ENCODE measurements at regions not wholly inside any gene's neighbourhood (a gene's known extent, or its start where the extent isn't known, plus 50 kb on each side); places are given as distances from the start of the nearest gene placed in this dataset.

GRCh38 chr19:32255536-32256295, 89.7 kb upstream of the ZNF507 start:
- H3K9ac ChIP-seq (ENCODE audit: low read depth, low read length), result no peak overlapping the region
- no peaks in the 10 kb centered on the region for H3K27me3 ChIP-seq (ENCODE audit: insufficient read depth, low read length)
- H3K4me3 ChIP-seq (ENCODE audit: low read length), result no peak overlapping the region
- WGBS, result 91% methylated on average over 8 of the region's 8 CpGs
- H3K9me3 ChIP-seq (ENCODE audit: insufficient read depth, low read depth, low read length), result no peaks in the 10 kb centered on the region
- no peaks in the 10 kb centered on the region for H3K36me3 ChIP-seq (ENCODE audit: insufficient read depth, low read length)
- no peaks in the 10 kb centered on the region for H3K4me1 ChIP-seq (ENCODE audit: insufficient read depth, low read length)
- H3K27ac ChIP-seq (ENCODE audit: low read depth, low read length), result no peak overlapping the region

DNA sequence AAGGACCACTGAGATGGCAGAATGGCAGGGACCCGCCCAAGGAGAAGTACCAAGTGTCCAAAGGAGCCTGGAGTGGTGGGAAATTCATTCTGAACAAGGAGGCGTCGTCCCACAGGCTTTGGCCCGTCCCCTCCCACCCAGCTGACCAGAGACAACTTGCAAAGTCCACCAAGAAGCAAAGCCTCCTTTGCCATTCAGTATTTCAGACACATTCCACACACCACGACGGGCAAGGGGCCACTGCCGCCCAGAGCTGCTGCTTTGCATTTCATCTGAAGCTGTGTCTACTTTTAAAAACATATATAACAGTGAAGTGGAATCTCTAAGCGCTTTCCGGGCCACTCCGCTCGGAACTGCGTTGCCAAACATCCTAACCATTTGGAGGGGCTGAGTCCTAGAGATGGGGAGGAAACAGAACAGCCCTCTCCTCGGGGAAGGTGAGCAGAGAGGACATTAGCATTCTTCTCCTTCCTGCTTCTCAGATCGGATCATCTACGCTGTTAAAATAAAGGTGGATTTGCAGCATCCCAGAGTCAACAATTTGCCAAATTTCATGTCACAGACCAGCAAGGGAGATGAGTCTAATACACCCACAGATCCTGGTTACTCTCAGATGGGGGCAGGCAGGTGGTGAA, 89.0 kb upstream of the ZNF507 start:
- no peaks in the 10 kb centered on the region for H3K4me1 ChIP-seq (ENCODE audit: insufficient read depth, low read length)
- no peak overlapping the region for H3K4me3 ChIP-seq (ENCODE audit: low read length)
- no peaks in the 10 kb centered on the region for H3K27me3 ChIP-seq (ENCODE audit: insufficient read depth, low read length)
- no peaks in the 10 kb centered on the region for H3K9me3 ChIP-seq (ENCODE audit: insufficient read depth, low read depth, low read length)
- 82% methylated on average over 15 of the region's 15 CpGs for WGBS
- H3K9ac ChIP-seq (ENCODE audit: low read depth, low read length), result no peak overlapping the region
- no peak overlapping the region for H3K27ac ChIP-seq (ENCODE audit: low read depth, low read length)
- no peaks in the 10 kb centered on the region for H3K36me3 ChIP-seq (ENCODE audit: insufficient read depth, low read length)

- no peak overlapping the region for H3K4me3 ChIP-seq (ENCODE audit: low read length)
- no peaks in the 10 kb centered on the region for H3K4me1 ChIP-seq (ENCODE audit: insufficient read depth, low read length)
- no peaks in the 10 kb centered on the region for H3K9me3 ChIP-seq (ENCODE audit: insufficient read depth, low read depth, low read length)
- 84% methylated on average over 12 of the region's 12 CpGs for WGBS
- H3K9ac ChIP-seq (ENCODE audit: low read depth, low read length), result no peak overlapping the region
- no peak overlapping the region for H3K27ac ChIP-seq (ENCODE audit: low read depth, low read length)
- no peaks in the 10 kb centered on the region for H3K36me3 ChIP-seq (ENCODE audit: insufficient read depth, low read length)
- no peaks in the 10 kb centered on the region for H3K27me3 ChIP-seq (ENCODE audit: insufficient read depth, low read length)
Observed at GRCh38 chr19:32257326-32258073, 87.9 kb upstream of the ZNF507 start.

DNA sequence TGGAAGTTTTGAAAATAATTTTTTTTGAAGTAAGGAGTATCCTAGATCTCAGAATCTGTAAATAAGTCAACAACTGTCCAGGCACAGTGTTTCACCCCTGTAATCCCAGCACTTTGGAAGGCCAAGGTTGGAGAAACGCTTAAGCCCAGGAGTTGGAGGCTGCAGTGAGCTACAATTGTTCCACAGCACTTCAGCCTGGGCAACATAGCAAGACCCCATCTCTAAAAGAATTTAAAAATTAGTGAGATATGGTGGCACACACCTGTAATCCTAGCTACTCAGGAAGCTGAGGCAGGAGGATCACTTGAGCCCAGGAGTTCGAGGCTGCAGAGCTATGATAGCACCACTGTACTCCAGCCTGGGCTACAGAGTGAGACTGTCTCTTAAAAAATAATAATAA, 87.2 kb upstream of the ZNF507 start:
- Histone ChIP-seq H3K4me1 (ENCODE audit: insufficient read depth, low read length) (no peaks in the 10 kb centered on the region; the same call in 1 of the 2 replicates), H3K9ac (ENCODE audit: low read depth, low read length) (no peak overlapping the region), H3K4me3 (ENCODE audit: low read length) (no peak overlapping the region), H3K27me3 (ENCODE audit: insufficient read depth, low read length) (no peaks in the 10 kb centered on the region), H3K9me3 (ENCODE audit: insufficient read depth, low read depth, low read length) (no peaks in the 10 kb centered on the region), H3K36me3 (ENCODE audit: insufficient read depth, low read length) (no peaks in the 10 kb centered on the region), H3K27ac (ENCODE audit: low read depth, low read length) (no peak overlapping the region)
- 94% methylated on average over 2 of the region's 2 CpGs for WGBS

DNA sequence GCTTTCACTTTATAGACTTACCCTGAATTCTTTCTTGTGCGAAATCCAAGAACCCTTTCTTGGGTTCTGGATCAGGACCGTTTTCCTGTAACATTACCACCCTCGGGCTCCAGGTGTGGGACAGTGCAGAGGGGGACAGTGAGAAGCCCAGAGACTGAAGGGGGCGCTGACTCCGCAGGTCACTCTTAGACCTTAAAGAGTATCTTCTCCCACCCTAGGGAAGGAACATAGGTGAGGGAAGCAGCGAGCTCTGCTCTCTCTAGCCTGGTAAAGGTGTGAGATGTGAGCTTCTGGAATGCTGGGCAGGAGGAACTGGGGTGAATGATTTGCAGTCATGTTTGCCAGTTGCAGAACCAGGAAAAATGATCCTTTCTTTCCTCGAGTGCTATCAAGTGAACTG, 80.8 kb upstream of the ZNF507 start:
- no peaks in the 10 kb centered on the region for H3K9me3 ChIP-seq (ENCODE audit: insufficient read depth, low read depth, low read length)
- H3K4me3 ChIP-seq (ENCODE audit: low read length), result no peak overlapping the region
- peaks cover 7% of the 10 kb centered on the region for H3K4me1 ChIP-seq (ENCODE audit: insufficient read depth, low read length)
- 88% methylated on average over 5 of the region's 7 CpGs for WGBS
- H3K27ac ChIP-seq (ENCODE audit: low read depth, low read length), result no peak overlapping the region
- H3K36me3 ChIP-seq (ENCODE audit: insufficient read depth, low read length), result no peaks in the 10 kb centered on the region
- no peak overlapping the region for H3K9ac ChIP-seq (ENCODE audit: low read depth, low read length)
- no peaks in the 10 kb centered on the region for H3K27me3 ChIP-seq (ENCODE audit: insufficient read depth, low read length)

DNA sequence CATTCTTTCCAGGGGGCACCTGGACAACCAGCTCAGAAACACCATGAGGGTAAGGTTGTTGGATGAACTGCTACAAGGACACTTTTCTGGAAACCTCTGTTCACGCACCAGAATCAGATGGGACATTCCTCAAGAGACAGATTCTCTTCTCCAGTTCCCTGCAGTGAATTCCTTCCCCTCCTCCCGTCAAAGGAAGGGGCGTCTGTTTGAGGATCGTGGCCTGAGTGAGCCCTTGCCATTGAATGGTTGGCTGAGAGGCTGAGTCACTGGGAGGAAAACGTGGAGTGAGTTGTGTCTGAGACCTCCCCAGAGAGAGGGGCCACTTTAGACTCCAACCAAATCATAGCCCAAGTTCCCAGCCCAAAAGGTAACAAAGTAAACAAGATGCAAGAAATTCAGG, 79.4 kb upstream of the ZNF507 start:
- H3K4me1 ChIP-seq (ENCODE audit: insufficient read depth, low read length), result peaks cover 7% of the 10 kb centered on the region
- H3K27ac ChIP-seq (ENCODE audit: low read depth, low read length), result no peak overlapping the region
- no peaks in the 10 kb centered on the region for H3K9me3 ChIP-seq (ENCODE audit: insufficient read depth, low read depth, low read length)
- no peaks in the 10 kb centered on the region for H3K27me3 ChIP-seq (ENCODE audit: insufficient read depth, low read length)
- H3K9ac ChIP-seq (ENCODE audit: low read depth, low read length), result no peak overlapping the region
- no peaks in the 10 kb centered on the region for H3K36me3 ChIP-seq (ENCODE audit: insufficient read depth, low read length)
- 63% methylated on average over 3 of the region's 5 CpGs for WGBS
- no peak overlapping the region for H3K4me3 ChIP-seq (ENCODE audit: low read length)

- no peak overlapping the region for H3K27ac ChIP-seq (ENCODE audit: low read depth, low read length)
- WGBS, result 84% methylated on average over 5 of the region's 5 CpGs
- H3K4me1 ChIP-seq (ENCODE audit: insufficient read depth, low read length), result peaks cover 7% of the 10 kb centered on the region
- H3K9ac ChIP-seq (ENCODE audit: low read depth, low read length), result no peak overlapping the region
- no peaks in the 10 kb centered on the region for H3K27me3 ChIP-seq (ENCODE audit: insufficient read depth, low read length)
- H3K36me3 ChIP-seq (ENCODE audit: insufficient read depth, low read length), result no peaks in the 10 kb centered on the region
- no peaks in the 10 kb centered on the region for H3K9me3 ChIP-seq (ENCODE audit: insufficient read depth, low read depth, low read length)
- H3K4me3 ChIP-seq (ENCODE audit: low read length), result no peak overlapping the region
Observed at GRCh38 chr19:32266460-32266859, 79.0 kb upstream of the ZNF507 start.

- Histone ChIP-seq H3K4me3 (ENCODE audit: low read length) (no peak overlapping the region), H3K4me1 (ENCODE audit: insufficient read depth, low read length) (peaks cover 7% of the 10 kb centered on the region; the same call in 1 of the 2 replicates), H3K27me3 (ENCODE audit: insufficient read depth, low read length) (no peaks in the 10 kb centered on the region), H3K9me3 (ENCODE audit: insufficient read depth, low read depth, low read length) (0 out of 2 replicates have a peak, but pooled peaks cover under 1% of the 10 kb centered on the region), H3K27ac (ENCODE audit: low read depth, low read length) (no peak overlapping the region), H3K36me3 (ENCODE audit: insufficient read depth, low read length) (no peaks in the 10 kb centered on the region), H3K9ac (ENCODE audit: low read depth, low read length) (no peak overlapping the region)
- WGBS, result 93% methylated on average over 3 of the region's 3 CpGs
Observed at GRCh38 chr19:32268381-32268780, 77.0 kb upstream of the ZNF507 start.

- H3K9me3 ChIP-seq (ENCODE audit: insufficient read depth, low read depth, low read length), result peaks cover 7% of the 10 kb centered on the region; the same call in 1 of the 2 replicates
- WGBS, result 95% methylated on average over 5 of the region's 5 CpGs
- no peak overlapping the region for H3K4me3 ChIP-seq (ENCODE audit: low read length)
- H3K27me3 ChIP-seq (ENCODE audit: insufficient read depth, low read length), result no peaks in the 10 kb centered on the region
- H3K4me1 ChIP-seq (ENCODE audit: insufficient read depth, low read length), result peaks cover 7% of the 10 kb centered on the region; the same call in 1 of the 2 replicates
- no peaks in the 10 kb centered on the region for H3K36me3 ChIP-seq (ENCODE audit: insufficient read depth, low read length)
- H3K27ac ChIP-seq (ENCODE audit: low read depth, low read length), result no peak overlapping the region
- no peak overlapping the region for H3K9ac ChIP-seq (ENCODE audit: low read depth, low read length)
Observed at GRCh38 chr19:32269831-32270230, 75.6 kb upstream of the ZNF507 start.

GRCh38 chr19:32273483-32273882, 71.9 kb upstream of the ZNF507 start:
- no peaks in the 10 kb centered on the region for H3K4me1 ChIP-seq (ENCODE audit: insufficient read depth, low read length)
- no peaks in the 10 kb centered on the region for H3K36me3 ChIP-seq (ENCODE audit: insufficient read depth, low read length)
- H3K9me3 ChIP-seq (ENCODE audit: insufficient read depth, low read depth, low read length), result peaks cover 7% of the 10 kb centered on the region; the same call in 1 of the 2 replicates
- no peak overlapping the region for H3K9ac ChIP-seq (ENCODE audit: low read depth, low read length)
- H3K27ac ChIP-seq (ENCODE audit: low read depth, low read length), result no peak overlapping the region
- H3K27me3 ChIP-seq (ENCODE audit: insufficient read depth, low read length), result no peaks in the 10 kb centered on the region
- H3K4me3 ChIP-seq (ENCODE audit: low read length), result no peak overlapping the region

GRCh38 chr19:32287086-32287485, 58.3 kb upstream of the ZNF507 start:
- Histone ChIP-seq H3K9ac (ENCODE audit: low read depth, low read length) (no peak overlapping the region), H3K27ac (ENCODE audit: low read depth, low read length) (no peak overlapping the region), H3K4me3 (ENCODE audit: low read length) (no peak overlapping the region), H3K36me3 (ENCODE audit: insufficient read depth, low read length) (no peaks in the 10 kb centered on the region), H3K9me3 (ENCODE audit: insufficient read depth, low read depth, low read length) (no peaks in the 10 kb centered on the region), H3K27me3 (ENCODE audit: insufficient read depth, low read length) (no peaks in the 10 kb centered on the region), H3K4me1 (ENCODE audit: insufficient read depth, low read length) (no peaks in the 10 kb centered on the region)
- WGBS, result 88% methylated on average over 3 of the region's 4 CpGs
